Left ventricle myocardium inferior (tissue), 1 donor: ENCODE measurements at regions not wholly inside any gene's neighbourhood (a gene's known extent, or its start where the extent isn't known, plus 50 kb on each side); places are given as distances from the start of the nearest gene placed in this dataset.

Experiments
- DNase-seq: peaks from one replicate; pipeline ENCODE4 v3.0.0-alpha.2; 2020
- H3K27ac ChIP-seq: fragments of 200-600 bp; replicated peaks from 2 replicates; pipeline ENCODE4 v1.8.0; 2021
- H3K27me3 ChIP-seq: fragments of 200-600 bp; 2 replicates; pipeline ENCODE4 v1.8.0; 2021; ENCODE audit warnings: low read depth
- H3K36me3 ChIP-seq: fragments of 200-600 bp; 2 replicates; pipeline ENCODE4 v1.8.0; 2021
- H3K4me1 ChIP-seq: fragments of 200-600 bp; 2 replicates; pipeline ENCODE4 v1.8.0; 2021
- H3K4me3 ChIP-seq: fragments of 200-600 bp; 2 replicates; pipeline ENCODE4 v1.8.0; 2021; ENCODE audit warnings: mild to moderate bottlenecking, moderate library complexity
- H3K9me3 ChIP-seq: fragments of 200-600 bp; replicated peaks from 2 replicates; pipeline ENCODE4 v1.8.0; 2021
- intact Hi-C: fragments of 100-400 bp; cut with micrococcal nuclease; formaldehyde crosslinking; loops from one replicate; pipeline ENCODE4 v1.11.0; 2022
- TF ChIP-seq, protein P1 (sequence below): fragments of 200-600 bp; IDR thresholded peaks from 2 replicates; pipeline ENCODE4 v1.8.0; 2021; ENCODE audit warnings: antibody characterized with exemption, mild to moderate bottlenecking, borderline replicate concordance
- donor health status: DM: no; HTN: yes; CAD: no; lungs with severe emphysema.

GRCh38 chr13:99878921-99879610 lies 92.5 kb downstream of the ZIC5 start:
- DNase-seq, result no peak
- TF ChIP-seq, protein P1, sequence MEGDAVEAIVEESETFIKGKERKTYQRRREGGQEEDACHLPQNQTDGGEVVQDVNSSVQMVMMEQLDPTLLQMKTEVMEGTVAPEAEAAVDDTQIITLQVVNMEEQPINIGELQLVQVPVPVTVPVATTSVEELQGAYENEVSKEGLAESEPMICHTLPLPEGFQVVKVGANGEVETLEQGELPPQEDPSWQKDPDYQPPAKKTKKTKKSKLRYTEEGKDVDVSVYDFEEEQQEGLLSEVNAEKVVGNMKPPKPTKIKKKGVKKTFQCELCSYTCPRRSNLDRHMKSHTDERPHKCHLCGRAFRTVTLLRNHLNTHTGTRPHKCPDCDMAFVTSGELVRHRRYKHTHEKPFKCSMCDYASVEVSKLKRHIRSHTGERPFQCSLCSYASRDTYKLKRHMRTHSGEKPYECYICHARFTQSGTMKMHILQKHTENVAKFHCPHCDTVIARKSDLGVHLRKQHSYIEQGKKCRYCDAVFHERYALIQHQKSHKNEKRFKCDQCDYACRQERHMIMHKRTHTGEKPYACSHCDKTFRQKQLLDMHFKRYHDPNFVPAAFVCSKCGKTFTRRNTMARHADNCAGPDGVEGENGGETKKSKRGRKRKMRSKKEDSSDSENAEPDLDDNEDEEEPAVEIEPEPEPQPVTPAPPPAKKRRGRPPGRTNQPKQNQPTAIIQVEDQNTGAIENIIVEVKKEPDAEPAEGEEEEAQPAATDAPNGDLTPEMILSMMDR, result no peak

GRCh38 chr13:99876651-99877050 lies 94.9 kb downstream of the ZIC5 start:
- intact Hi-C loops, result no loop called here
- no peak overlapping the region for H3K4me3 ChIP-seq
- H3K36me3 ChIP-seq, result no peaks in the 10 kb centered on the region
- TF ChIP-seq, protein P1, result no peak
- H3K4me1 ChIP-seq, result no peaks in the 10 kb centered on the region
- no peak overlapping the region for H3K27ac ChIP-seq
- DNase-seq, result no peak
- H3K27me3 ChIP-seq, result no peaks in the 10 kb centered on the region
- no peaks in the 10 kb centered on the region for H3K9me3 ChIP-seq

More at GRCh38 chr13:99878921-99879610, 92.5 kb downstream of the ZIC5 start:
- Histone ChIP-seq H3K4me1 (no peaks in the 10 kb centered on the region), H3K4me3 (no peak overlapping the region), H3K27me3 (peaks cover 8% of the 10 kb centered on the region), H3K9me3 (no peaks in the 10 kb centered on the region), H3K36me3 (no peaks in the 10 kb centered on the region), H3K27ac (no peak overlapping the region)
- intact Hi-C loops, result no loop called here

- Histone ChIP-seq H3K27ac (no peak overlapping the region), H3K4me1 (no peaks in the 10 kb centered on the region), H3K9me3 (no peaks in the 10 kb centered on the region), H3K4me3 (no peak overlapping the region), H3K27me3 (no peaks in the 10 kb centered on the region), H3K36me3 (no peaks in the 10 kb centered on the region)
- TF ChIP-seq, protein P1, result no peak
- DNase-seq, result no peak
- intact Hi-C loops, result no loop called here
These were observed 96.2 kb downstream of the ZIC5 start for GRCh38 chr13:99875391-99875790.

- Histone ChIP-seq H3K9me3 (no peaks in the 10 kb centered on the region), H3K36me3 (no peaks in the 10 kb centered on the region), H3K27ac (no peak overlapping the region), H3K4me3 (no peak overlapping the region), H3K4me1 (no peaks in the 10 kb centered on the region), H3K27me3 (no peaks in the 10 kb centered on the region)
- intact Hi-C loops, result no loop called here
- no peak for DNase-seq
- TF ChIP-seq, protein P1, result no peak
These were observed 97.6 kb downstream of the ZIC5 start for GRCh38 chr13:99873832-99874430.

- H3K27me3 ChIP-seq, result no peaks in the 10 kb centered on the region
- no peaks in the 10 kb centered on the region for H3K9me3 ChIP-seq
- TF ChIP-seq, protein P1, result no peak
- intact Hi-C loops, result no loop called here
- no peak for DNase-seq
- H3K4me1 ChIP-seq, result no peaks in the 10 kb centered on the region
- no peak overlapping the region for H3K4me3 ChIP-seq
- H3K27ac ChIP-seq, result no peak overlapping the region
- no peaks in the 10 kb centered on the region for H3K36me3 ChIP-seq
These were observed 98.4 kb downstream of the ZIC5 start for GRCh38 chr13:99873141-99873540.
